ENCODE measurements at regions not wholly inside any gene's neighbourhood (a gene's known extent, or its start where the extent isn't known, plus 50 kb on each side); places are given as distances from the start of the nearest gene placed in this dataset.

DNA sequence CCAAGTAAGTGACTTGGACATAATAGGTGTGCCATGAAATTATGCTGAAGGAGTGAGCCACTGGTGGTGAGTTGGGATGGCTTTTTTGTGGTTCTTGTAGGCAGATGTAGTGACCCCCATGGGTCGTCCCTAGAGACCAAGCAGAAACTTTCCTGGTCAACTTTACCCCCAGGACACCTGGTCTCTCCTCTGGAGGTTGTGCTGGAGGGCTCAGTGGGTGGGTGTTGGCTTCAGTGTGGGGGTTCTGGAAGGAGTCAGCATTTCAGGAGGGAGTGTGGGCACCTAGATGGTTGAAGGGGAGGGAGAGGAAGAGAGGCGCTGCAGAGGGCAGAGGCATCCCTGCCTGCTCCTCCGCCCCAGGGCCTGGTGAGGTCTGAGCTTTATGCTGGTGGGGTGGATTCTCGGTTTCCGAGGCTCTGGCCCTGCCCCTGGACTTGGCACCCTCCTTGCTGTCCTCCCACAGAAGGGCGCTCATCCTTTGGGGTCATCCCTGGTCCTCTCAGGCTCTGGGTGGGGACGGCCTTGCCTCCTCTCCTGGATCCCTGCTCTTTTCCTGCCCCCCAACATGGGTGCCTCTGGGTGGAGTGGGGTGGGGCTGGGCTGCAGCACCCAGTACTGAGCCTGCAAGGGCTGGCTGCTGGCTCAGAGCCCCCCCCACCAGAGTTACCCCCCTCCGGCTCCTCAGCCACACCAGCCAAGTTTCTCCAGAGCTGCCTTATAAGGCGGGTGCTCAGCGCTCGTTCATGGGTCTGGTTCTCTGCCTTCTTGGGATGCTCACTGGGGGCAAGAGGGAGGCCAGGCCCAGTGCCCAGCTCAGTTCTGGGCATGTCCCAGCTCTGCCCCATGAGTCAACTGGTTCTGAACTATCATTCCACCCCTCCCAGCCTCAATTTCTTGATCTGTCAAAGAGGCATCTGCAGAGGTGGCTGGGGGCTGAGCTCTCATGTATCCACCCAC, 266.8 kb downstream of the SEC14L1 start:
- no peaks in the 10 kb centered on the region for H3K27me3 ChIP-seq (ENCODE audit: control insufficient read depth, insufficient read depth, low read length)
- TF ChIP-seq, protein P1, sequence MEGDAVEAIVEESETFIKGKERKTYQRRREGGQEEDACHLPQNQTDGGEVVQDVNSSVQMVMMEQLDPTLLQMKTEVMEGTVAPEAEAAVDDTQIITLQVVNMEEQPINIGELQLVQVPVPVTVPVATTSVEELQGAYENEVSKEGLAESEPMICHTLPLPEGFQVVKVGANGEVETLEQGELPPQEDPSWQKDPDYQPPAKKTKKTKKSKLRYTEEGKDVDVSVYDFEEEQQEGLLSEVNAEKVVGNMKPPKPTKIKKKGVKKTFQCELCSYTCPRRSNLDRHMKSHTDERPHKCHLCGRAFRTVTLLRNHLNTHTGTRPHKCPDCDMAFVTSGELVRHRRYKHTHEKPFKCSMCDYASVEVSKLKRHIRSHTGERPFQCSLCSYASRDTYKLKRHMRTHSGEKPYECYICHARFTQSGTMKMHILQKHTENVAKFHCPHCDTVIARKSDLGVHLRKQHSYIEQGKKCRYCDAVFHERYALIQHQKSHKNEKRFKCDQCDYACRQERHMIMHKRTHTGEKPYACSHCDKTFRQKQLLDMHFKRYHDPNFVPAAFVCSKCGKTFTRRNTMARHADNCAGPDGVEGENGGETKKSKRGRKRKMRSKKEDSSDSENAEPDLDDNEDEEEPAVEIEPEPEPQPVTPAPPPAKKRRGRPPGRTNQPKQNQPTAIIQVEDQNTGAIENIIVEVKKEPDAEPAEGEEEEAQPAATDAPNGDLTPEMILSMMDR (IDR thresholded peaks at IDR 0.05; ENCODE audit: insufficient read depth, low read length, severe bottlenecking) = no peak
- H3K4me3 ChIP-seq (ENCODE audit: low read depth, low read length) = no peak overlapping the region
- FAIRE-seq (no peak), DNase-seq (ENCODE audit: low read depth) (peak; percentile 56)
- H3K36me3 ChIP-seq (ENCODE audit: control insufficient read depth, insufficient read depth, low read length) = peaks cover 21% of the 10 kb centered on the region

DNA sequence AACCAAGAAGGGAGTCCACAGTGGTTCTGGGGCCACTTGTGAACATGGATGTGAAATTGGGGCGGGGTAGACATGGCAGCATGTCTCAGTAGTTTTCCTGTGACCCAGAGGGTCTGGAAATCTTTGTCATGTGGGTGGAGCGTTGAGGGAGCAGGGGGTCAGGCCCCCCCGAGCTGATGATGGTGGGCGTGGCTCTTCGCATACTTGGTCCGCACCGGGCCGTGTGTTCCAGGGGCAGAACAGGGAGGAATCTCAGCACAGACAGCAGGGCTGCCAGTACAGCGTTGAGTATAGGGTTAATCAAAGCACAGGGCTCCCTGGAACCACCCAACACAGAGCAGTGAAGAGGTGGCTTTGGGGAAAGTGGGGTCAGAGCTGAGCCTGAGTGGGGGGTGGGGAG, 267.5 kb downstream of the SEC14L1 start:
- DNase-seq (ENCODE audit: low read depth) = no peak
- TF ChIP-seq, protein P1 (IDR thresholded peaks at IDR 0.05; ENCODE audit: insufficient read depth, low read length, severe bottlenecking) = no peak
- Histone ChIP-seq H3K27me3 (ENCODE audit: control insufficient read depth, insufficient read depth, low read length) (no peaks in the 10 kb centered on the region), H3K36me3 (ENCODE audit: control insufficient read depth, insufficient read depth, low read length) (peaks cover 16% of the 10 kb centered on the region), H3K4me3 (ENCODE audit: low read depth, low read length) (no peak overlapping the region)
- no peak for FAIRE-seq

DNA sequence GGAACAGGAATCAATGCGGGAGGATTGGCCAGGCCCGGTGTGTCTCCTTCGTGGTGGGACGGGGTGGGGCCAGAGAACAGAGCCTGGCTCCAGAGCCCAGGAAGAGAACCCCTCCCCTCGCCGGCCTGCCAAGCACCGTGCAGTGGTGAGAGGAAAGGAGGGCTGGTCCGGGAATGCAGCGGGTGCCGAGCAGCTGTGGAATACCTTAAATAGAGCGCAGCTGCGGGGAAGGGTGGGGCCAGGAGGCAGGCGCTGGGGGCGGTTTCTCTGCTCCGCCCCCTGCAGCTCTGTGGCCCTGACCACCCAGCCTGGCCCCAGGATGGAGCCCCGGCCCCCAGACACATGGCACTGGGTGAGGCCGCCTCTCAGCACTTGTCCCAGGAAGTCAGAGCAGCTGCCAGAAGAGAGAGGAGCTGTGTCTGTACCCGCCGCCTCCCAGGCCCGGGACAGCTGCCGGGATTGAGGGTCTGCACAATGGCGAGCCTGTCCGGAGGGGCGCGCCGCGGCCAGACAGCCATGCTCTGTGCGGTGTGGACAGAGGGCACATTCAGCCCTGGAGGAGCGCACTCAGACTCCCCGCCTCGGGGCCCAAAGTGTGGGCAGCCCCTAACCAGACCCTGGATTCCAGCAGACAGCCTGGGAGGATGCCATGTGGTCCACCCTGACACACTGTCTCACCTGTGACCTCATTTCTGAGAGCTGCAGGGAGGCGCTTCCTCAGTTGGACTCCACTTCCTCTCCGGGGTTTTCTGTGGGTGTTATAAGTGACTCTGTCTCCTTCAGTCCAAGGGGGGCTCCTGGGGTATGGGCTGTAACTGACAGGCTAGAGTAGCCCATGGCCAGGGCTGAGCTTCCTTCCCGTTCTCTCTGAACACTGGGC, 268.8 kb downstream of the SEC14L1 start:
- FAIRE-seq (no peak), DNase-seq (ENCODE audit: low read depth) (no peak)
- TF ChIP-seq, protein P1 (IDR thresholded peaks at IDR 0.05; ENCODE audit: insufficient read depth, low read length, severe bottlenecking) = no peak
- Histone ChIP-seq H3K27me3 (ENCODE audit: control insufficient read depth, insufficient read depth, low read length) (no peaks in the 10 kb centered on the region), H3K36me3 (ENCODE audit: control insufficient read depth, insufficient read depth, low read length) (peaks cover 16% of the 10 kb centered on the region), H3K4me3 (ENCODE audit: low read depth, low read length) (no peak overlapping the region)

DNA sequence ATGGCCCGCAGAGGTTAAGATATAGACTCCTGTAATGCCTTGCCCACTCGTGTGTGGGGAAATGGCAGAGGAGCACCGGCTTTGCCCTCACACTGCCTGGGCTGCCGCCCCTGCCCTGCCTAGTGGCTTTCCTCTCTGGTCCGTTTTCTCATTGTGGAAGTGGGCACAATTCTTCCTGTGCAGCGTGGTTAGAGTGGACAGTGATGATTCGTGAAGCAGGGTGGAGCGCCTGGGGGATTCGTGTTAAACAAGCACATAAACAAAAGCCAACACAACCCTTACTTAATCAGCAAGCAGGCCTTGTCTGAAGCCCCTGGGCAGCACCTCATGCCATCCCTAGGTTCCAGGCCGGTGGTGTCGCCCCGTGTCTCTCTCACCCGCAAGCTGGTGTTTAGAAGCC, 269.7 kb downstream of the SEC14L1 start:
- no peak for DNase-seq (ENCODE audit: low read depth)
- Histone ChIP-seq H3K27me3 (ENCODE audit: control insufficient read depth, insufficient read depth, low read length) (no peaks in the 10 kb centered on the region), H3K4me3 (ENCODE audit: low read depth, low read length) (no peak overlapping the region), H3K36me3 (ENCODE audit: control insufficient read depth, insufficient read depth, low read length) (peaks cover 14% of the 10 kb centered on the region)
- no peak for FAIRE-seq
- TF ChIP-seq, protein P1 (IDR thresholded peaks at IDR 0.05; ENCODE audit: insufficient read depth, low read length, severe bottlenecking) = no peak

DNA sequence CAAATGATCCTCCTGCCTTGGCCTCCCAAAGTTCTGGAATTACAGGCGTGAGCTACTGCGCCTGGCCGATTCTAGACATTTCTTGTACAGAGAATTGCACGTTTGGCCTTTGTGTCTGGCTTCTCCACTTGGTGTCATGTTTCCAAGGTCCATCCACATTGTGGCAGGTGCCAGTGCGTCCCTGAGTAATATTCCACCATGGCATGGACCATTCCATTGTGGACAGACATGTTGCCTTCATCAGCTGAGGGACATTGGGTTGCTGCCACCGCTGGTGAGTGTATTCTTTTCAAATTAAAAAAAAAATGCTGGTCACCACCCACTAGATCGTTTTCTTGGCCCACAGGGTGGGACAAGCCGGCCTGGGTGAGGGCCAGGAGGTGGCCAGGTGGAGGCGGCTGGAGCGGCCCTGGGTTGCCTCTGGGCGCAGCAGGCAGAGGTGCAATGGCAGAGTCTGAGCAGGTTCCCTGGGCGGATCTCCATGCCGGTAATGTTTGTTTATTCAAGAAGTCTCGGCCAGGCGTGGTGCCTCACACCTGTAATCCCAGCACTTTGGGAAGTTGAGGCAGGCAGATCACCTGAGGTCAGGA, 274.1 kb downstream of the SEC14L1 start:
- no peaks in the 10 kb centered on the region for H3K27me3 ChIP-seq (ENCODE audit: control insufficient read depth, insufficient read depth, low read length)
- peaks cover 11% of the 10 kb centered on the region for H3K36me3 ChIP-seq (ENCODE audit: control insufficient read depth, insufficient read depth, low read length)
- TF ChIP-seq, protein P1 (IDR thresholded peaks at IDR 0.05; ENCODE audit: insufficient read depth, low read length, severe bottlenecking) = no peak
- no peak overlapping the region for H3K4me3 ChIP-seq (ENCODE audit: low read depth, low read length)
- DNase-seq (ENCODE audit: low read depth) (no peak), FAIRE-seq (no peak)

Data from bronchial epithelial cell (primary cell).